T-helper 1 cell (primary cell): ENCODE measurements at regions not wholly inside any gene's neighbourhood (a gene's known extent, or its start where the extent isn't known, plus 50 kb on each side); places are given as distances from the start of the nearest gene placed in this dataset.
"Not testable (repeated sequence)": the region's sequence is repeated elsewhere in the genome, so short reads cannot be mapped to it uniquely, and the experiment has no call there.

Source experiments
- DNase-seq, 5 donors: peaks; one replicate each; pipeline ENCODE4 v3.0.0-alpha.2; 2012 to 2020

GRCh38 chr2:201946746-201947145, 86.9 kb upstream of the FZD7 start:
- not testable (repeated sequence) for DNase-seq

- no peak for DNase-seq
These were observed 86.4 kb upstream of the FZD7 start for GRCh38 chr2:201947287-201947686.

- DNase-seq = no peak
These were observed 84.3 kb upstream of the FZD7 start for GRCh38 chr2:201949181-201949926.

GRCh38 chr2:201949927-201950246, 83.8 kb upstream of the FZD7 start:
- DNase-seq = no peak

GRCh38 chr2:201950606-201951005, 83.0 kb upstream of the FZD7 start:
- no peak for DNase-seq

- no peak for DNase-seq
These were observed 81.5 kb upstream of the FZD7 start for GRCh38 chr2:201952187-201952586.

- no peak for DNase-seq
These were observed 80.3 kb upstream of the FZD7 start for GRCh38 chr2:201953396-201953795.

GRCh38 chr2:201953880-201954279, 79.8 kb upstream of the FZD7 start:
- DNase-seq = no peak

- no peak for DNase-seq
These were observed 78.4 kb upstream of the FZD7 start for GRCh38 chr2:201955231-201955630.

GRCh38 chr2:201955702-201956141, 77.9 kb upstream of the FZD7 start:
- no peak for DNase-seq

- no peak for DNase-seq
These were observed 77.3 kb upstream of the FZD7 start for GRCh38 chr2:201956361-201956760.

GRCh38 chr2:201957091-201957490, 76.6 kb upstream of the FZD7 start:
- no peak for DNase-seq

- no peak for DNase-seq
These were observed 74.5 kb upstream of the FZD7 start for GRCh38 chr2:201959198-201959597.

- DNase-seq = no peak
These were observed 74.0 kb upstream of the FZD7 start for GRCh38 chr2:201959626-201960025.

- DNase-seq = no peak
These were observed 73.3 kb upstream of the FZD7 start for GRCh38 chr2:201960305-201960704.

GRCh38 chr2:201961401-201961800, 72.3 kb upstream of the FZD7 start:
- DNase-seq = no peak

- no peak for DNase-seq
These were observed 70.7 kb upstream of the FZD7 start for GRCh38 chr2:201962774-201963562.

GRCh38 chr2:201964011-201964410, 69.6 kb upstream of the FZD7 start:
- no peak for DNase-seq

- DNase-seq = peak in 2 of 5 donors; percentile 11 to 68
These were observed 68.9 kb upstream of the FZD7 start for GRCh38 chr2:201964631-201965206.

GRCh38 chr2:201965550-201965949, 68.1 kb upstream of the FZD7 start:
- DNase-seq = no peak

GRCh38 chr2:201966691-201967438, 66.8 kb upstream of the FZD7 start:
- DNase-seq = no peak

GRCh38 chr2:201968050-201968449, 65.6 kb upstream of the FZD7 start:
- no peak for DNase-seq

GRCh38 chr2:201968476-201968875, 65.2 kb upstream of the FZD7 start:
- no peak for DNase-seq
